BLaER1 (cell line): ENCODE measurements at regions not wholly inside any gene's neighbourhood (a gene's known extent, or its start where the extent isn't known, plus 50 kb on each side); places are given as distances from the start of the nearest gene placed in this dataset.

Experiments
- H3K27ac ChIP-seq: shearing (Covaris generic); formaldehyde crosslinking; 2 replicates; pipeline ENCODE4 v1.8.1; 2022
- H3K27me3 ChIP-seq: shearing (Covaris generic); formaldehyde crosslinking; 2 replicates; pipeline ENCODE4 v1.8.1; 2022
- H3K36me3 ChIP-seq: shearing (Covaris generic); formaldehyde crosslinking; 2 replicates; pipeline ENCODE4 v1.8.1; 2022
- H3K4me1 ChIP-seq: shearing (Covaris generic); formaldehyde crosslinking; 2 replicates; pipeline ENCODE4 v1.8.1; 2022
- H3K4me2 ChIP-seq: shearing (Covaris generic); formaldehyde crosslinking; 2 replicates; pipeline ENCODE4 v1.8.1; 2022
- H3K4me3 ChIP-seq: shearing (Covaris generic); formaldehyde crosslinking; 2 replicates; pipeline ENCODE4 v1.8.1; 2022
- H3K9ac ChIP-seq: shearing (Covaris generic); formaldehyde crosslinking; 2 replicates; pipeline ENCODE4 v1.8.1; 2022
- H3K9me3 ChIP-seq: shearing (Covaris generic); formaldehyde crosslinking; 2 replicates; pipeline ENCODE4 v1.8.1; 2022
- H4K20me1 ChIP-seq: shearing (Covaris generic); formaldehyde crosslinking; 2 replicates; pipeline ENCODE4 v1.8.1; 2022
- Cebpa-rat ChIP-seq: shearing (Covaris generic); IDR thresholded peaks from 2 replicates; pipeline ENCODE4 v1.8.1; 2022

DNA sequence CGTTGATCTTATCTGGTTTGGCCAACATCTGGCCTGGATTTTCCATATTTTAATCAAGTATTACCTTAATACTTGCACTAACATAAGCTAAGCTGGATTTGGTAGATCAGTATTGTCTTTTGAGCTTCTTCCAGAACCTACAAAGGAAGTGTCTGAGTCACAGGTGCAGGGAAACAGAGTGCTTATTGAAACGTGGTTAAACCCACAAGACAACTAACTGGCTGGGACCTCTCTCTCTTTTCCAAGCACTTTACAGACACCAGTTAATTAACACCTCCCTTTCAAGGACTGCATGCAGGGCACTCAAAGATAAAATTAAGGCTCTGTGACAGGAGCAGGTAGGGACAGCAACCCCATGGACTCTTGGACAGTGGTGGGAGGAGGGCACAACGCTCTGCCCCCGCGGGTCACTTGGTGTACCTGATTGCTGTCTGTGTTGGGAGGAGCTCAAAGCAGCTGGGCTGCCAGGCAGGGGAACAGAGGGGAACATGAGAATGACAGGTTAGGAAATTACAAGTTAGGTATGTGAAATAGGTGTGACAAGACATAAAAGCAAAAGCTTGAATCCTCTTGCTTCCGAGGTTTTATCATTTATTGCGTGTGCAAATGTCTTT, 133.7 kb upstream of the MON1B start:
- Histone ChIP-seq H3K4me3 (no peak overlapping the region), H3K27ac (no peak overlapping the region), H3K36me3 (no peaks in the 10 kb centered on the region), H3K27me3 (no peaks in the 10 kb centered on the region), H3K9ac (no peak overlapping the region), H4K20me1 (no peaks in the 10 kb centered on the region), H3K9me3 (peaks cover 7% of the 10 kb centered on the region; the same call in 1 of the 2 replicates), H3K4me1 (peaks cover 19% of the 10 kb centered on the region; the same call in 1 of the 2 replicates), H3K4me2 (no peak overlapping the region)
- TF ChIP-seq Cebpa-rat: no peak

DNA sequence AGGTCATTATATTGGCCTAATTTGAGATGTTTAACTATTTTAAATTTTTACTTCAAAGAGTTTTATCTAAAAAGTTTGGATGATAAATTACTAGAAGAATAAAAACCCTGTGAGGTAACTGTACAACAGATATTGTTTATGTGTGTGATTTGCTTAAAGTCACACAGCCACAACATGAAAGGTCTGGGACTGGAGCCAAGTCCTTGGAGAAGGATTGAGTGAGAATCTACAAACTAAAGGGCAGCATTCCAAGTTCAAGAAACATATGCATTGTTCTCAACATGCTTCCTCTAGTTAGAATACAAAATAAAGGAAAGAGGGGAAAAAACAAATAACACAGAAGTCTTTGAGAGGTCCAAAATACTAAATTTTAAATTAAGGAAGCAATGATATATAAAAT, 131.5 kb upstream of the MON1B start:
- H3K27me3 ChIP-seq: no peaks in the 10 kb centered on the region
- H3K36me3 ChIP-seq: no peaks in the 10 kb centered on the region
- H3K4me3 ChIP-seq: no peak overlapping the region
- peaks cover 25% of the 10 kb centered on the region; the same call in 1 of the 2 replicates for H3K4me1 ChIP-seq
- H3K9me3 ChIP-seq: peaks cover 7% of the 10 kb centered on the region; the same call in 1 of the 2 replicates
- no peaks in the 10 kb centered on the region for H4K20me1 ChIP-seq
- no peak for TF ChIP-seq Cebpa-rat
- no peak overlapping the region for H3K4me2 ChIP-seq
- H3K27ac ChIP-seq: no peak overlapping the region
- H3K9ac ChIP-seq: no peak overlapping the region

DNA sequence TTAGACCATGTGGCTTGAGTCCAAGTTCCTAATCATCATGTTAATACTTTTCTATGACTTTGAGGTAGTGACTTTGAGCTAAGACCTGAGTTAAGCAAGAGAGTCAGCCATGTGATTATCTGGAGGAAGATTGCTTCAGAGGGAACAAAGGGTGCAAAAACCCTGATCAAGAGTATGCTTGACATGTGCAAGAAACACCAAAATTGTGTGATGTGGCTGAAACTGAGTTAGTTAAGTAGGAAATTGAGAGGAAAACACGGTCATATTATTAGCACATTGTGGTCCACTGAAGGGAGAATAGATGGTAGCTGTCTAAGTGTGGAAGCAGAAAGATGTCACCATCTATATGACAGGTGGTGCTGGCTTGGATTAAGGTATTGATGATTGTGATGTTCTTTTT, 130.4 kb upstream of the MON1B start:
- Histone ChIP-seq H3K4me1 (peaks cover 17% of the 10 kb centered on the region; the same call in 1 of the 2 replicates), H3K9me3 (peaks cover 4% of the 10 kb centered on the region; the same call in 1 of the 2 replicates), H3K9ac (no peak overlapping the region), H3K27me3 (no peaks in the 10 kb centered on the region), H3K4me3 (no peak overlapping the region), H3K4me2 (peak overlapping the region; percentile 10), H3K36me3 (no peaks in the 10 kb centered on the region), H3K27ac (no peak overlapping the region), H4K20me1 (no peaks in the 10 kb centered on the region)
- no peak for TF ChIP-seq Cebpa-rat

DNA sequence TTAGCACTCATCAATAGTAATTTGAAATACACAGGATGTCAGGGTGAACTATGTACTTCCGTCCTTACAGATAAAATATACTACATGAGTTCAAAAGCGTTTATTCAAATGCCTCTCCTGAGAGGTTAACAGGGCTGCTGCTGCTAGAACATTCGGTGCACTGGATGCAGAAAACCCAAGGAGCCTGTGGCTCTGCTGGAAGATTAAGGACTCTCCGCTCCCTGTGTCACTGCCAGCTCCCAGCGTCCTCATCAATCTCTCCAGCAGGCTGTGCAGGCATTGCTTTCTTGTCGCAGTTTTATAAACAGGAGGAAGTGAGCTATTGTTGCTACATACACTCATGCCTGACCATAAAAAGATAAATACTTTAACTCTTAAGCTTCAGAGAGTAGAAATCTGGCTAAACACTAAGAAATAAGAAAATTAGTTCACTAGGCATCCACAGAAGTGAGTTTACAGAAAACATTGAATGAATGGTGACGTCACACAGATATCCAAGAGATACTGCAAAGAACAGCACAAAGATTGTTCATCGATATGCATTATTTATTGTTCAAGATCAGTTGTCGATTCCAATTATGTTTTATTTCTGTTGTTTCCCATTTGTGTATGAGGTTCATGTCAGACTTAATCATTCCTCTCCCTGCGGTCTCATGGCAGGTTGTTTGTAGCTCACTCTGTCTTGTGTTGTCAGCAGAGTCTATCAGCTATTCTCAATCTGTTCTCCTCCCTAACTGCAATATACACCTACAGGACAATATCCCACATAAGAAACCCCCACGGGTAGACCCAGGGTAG, 127.9 kb upstream of the MON1B start:
- Histone ChIP-seq H3K4me3 (no peak overlapping the region), H3K9ac (no peak overlapping the region), H3K36me3 (no peaks in the 10 kb centered on the region), H3K4me1 (peaks cover 38% of the 10 kb centered on the region), H3K4me2 (no peak overlapping the region), H3K27ac (no peak overlapping the region), H3K9me3 (no peaks in the 10 kb centered on the region), H3K27me3 (no peaks in the 10 kb centered on the region), H4K20me1 (no peaks in the 10 kb centered on the region)
- no peak for TF ChIP-seq Cebpa-rat

DNA sequence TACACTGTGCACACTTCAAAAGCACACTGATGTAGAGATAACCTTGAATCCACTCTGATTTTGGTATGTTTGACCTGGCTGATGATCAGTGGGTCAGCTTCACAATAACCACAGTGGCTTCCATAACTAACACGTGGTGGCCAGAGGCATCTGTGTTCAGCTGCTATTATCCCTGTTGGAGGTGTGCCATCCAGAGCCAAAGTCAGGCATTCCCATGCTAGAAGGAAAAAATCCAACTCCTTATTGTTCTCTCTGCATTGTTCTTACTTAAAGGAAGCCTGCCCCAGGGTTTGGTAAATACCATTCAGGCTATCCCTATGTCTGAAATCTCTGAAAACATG, 127.3 kb upstream of the MON1B start:
- no peak overlapping the region for H3K4me3 ChIP-seq
- no peaks in the 10 kb centered on the region for H3K27me3 ChIP-seq
- no peak overlapping the region for H3K4me2 ChIP-seq
- H3K4me1 ChIP-seq: peaks cover 44% of the 10 kb centered on the region
- H3K36me3 ChIP-seq: no peaks in the 10 kb centered on the region
- H3K27ac ChIP-seq: no peak overlapping the region
- no peak for TF ChIP-seq Cebpa-rat
- no peak overlapping the region for H3K9ac ChIP-seq
- H4K20me1 ChIP-seq: no peaks in the 10 kb centered on the region
- no peaks in the 10 kb centered on the region for H3K9me3 ChIP-seq

DNA sequence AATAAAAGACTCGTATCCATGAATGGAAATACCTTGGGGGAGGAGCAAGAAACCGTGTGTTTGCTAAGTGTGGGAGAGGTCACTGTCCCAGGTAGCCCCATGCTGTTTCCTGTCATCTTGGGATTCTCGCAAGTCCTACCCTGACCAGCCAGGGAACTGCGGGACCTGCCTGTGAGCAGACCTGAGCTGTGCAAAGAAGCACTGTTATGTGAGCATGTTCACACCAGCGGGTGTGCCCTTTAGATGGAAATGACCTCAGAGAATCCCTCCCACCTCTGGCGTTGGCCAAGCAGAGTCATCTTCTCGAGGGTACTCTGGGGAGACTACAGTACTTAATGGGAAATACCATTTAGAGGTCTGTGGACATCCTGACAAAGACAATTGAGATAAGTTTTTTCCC, 127.0 kb upstream of the MON1B start:
- Histone ChIP-seq H3K4me2 (no peak overlapping the region), H3K4me3 (no peak overlapping the region), H3K36me3 (no peaks in the 10 kb centered on the region), H3K9me3 (no peaks in the 10 kb centered on the region), H3K9ac (no peak overlapping the region), H3K4me1 (peaks cover 44% of the 10 kb centered on the region), H3K27me3 (no peaks in the 10 kb centered on the region), H4K20me1 (no peaks in the 10 kb centered on the region), H3K27ac (no peak overlapping the region)
- no peak for TF ChIP-seq Cebpa-rat

DNA sequence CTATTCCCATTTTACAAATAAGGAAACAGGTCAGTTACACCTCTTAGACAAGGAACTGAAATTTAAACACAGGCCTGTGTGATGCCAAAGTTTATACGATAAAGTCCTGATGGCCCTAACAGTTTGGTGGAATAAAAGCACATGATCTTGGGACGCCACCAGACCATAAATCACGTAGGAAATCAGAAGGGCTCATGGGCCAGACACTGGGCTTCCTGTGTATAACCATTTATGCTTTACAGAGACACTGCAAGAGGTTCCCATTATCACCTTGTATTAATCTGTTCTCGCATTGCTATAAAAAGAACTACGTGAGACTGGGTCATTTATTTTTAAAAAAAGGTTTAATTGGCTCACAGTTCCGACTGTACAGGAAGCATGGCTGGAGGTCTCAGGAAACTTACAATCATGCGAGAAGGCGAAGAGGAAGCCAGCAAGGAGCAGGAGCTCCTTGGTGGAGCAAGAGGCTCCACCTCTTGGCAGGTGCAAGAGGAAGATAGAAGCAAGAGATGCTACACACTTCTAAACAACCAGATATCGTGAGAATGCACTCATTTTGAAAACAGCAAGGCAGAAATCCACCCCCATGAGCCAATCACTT, 124.0 kb upstream of the MON1B start:
- peak overlapping the region; percentile 33 for H3K4me2 ChIP-seq

DNA sequence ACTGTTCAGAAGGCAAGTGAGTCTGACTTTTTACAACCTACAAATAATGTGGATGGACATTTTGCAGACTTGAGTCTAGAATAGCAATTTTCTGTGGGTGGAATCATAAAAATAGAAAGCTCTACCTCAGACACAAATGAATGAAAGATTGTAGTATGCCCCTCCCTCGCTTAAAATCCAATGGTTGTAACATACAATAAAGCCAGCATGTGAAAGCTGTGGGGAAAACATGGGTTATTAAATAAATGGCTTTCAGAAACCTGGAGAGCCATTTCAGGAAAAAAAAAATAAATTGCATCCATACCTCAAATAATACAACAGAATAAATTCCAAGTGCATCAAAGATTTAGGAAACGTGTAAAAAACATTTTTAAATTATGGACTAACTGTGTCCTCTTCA, 123.1 kb upstream of the MON1B start:
- Histone ChIP-seq H3K36me3 (no peaks in the 10 kb centered on the region), H3K27ac (no peak overlapping the region), H3K4me3 (no peak overlapping the region), H3K9me3 (no peaks in the 10 kb centered on the region), H3K4me1 (peaks cover 30% of the 10 kb centered on the region), H3K4me2 (peak overlapping the region; percentile 30), H4K20me1 (no peaks in the 10 kb centered on the region), H3K27me3 (no peaks in the 10 kb centered on the region), H3K9ac (no peak overlapping the region)
- TF ChIP-seq Cebpa-rat: no peak

More for the DNA sequence above, 124.0 kb upstream of the MON1B start:
- Histone ChIP-seq H3K9me3 (no peaks in the 10 kb centered on the region), H3K9ac (no peak overlapping the region), H3K4me3 (no peak overlapping the region), H4K20me1 (no peaks in the 10 kb centered on the region), H3K4me1 (peaks cover 34% of the 10 kb centered on the region), H3K27ac (no peak overlapping the region), H3K27me3 (no peaks in the 10 kb centered on the region), H3K36me3 (no peaks in the 10 kb centered on the region)
- TF ChIP-seq Cebpa-rat: no peak

DNA sequence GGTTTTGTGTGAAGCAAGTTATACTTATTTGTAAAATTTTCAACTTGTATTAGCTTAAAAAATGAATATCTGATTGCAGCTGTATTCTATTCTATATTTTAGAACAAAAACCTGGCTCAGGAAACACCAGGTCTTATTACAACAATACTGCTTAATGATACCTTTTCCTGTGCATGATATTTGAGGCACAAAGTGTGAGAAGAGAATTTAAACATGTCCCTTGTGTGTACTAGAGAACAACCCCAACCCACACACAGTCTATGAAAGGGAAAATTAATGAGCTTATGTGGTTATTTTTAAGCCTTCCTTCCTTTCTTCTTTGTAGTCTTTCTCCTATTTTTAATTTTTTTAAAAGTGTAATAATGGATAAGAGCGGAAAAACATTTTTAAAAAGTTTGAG, 122.6 kb upstream of the MON1B start:
- Histone ChIP-seq H3K27ac (no peak overlapping the region), H3K27me3 (no peaks in the 10 kb centered on the region), H3K4me3 (no peak overlapping the region), H3K4me1 (peaks cover 27% of the 10 kb centered on the region), H4K20me1 (no peaks in the 10 kb centered on the region), H3K4me2 (peak overlapping the region; percentile 30), H3K36me3 (no peaks in the 10 kb centered on the region), H3K9ac (no peak overlapping the region), H3K9me3 (no peaks in the 10 kb centered on the region)
- TF ChIP-seq Cebpa-rat: no peak

DNA sequence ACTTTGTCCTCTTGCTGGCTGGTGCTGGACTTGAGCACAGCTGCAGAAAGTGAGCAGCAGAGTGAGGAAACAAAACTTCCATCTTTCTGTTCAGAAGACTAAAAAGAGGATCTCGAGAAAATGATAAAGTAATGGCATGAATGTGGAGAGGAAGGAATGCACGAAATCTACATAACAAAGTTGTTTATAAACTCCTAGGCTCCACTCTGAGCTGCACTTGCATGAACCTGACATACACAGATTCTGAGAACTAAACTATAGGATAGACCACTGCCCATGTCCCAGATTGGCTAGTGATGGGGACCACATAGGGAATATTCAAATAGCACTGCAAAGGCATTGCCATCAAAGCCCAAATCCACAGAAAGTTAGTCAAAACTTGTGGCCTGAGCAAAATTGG, 121.1 kb upstream of the MON1B start:
- Histone ChIP-seq H3K9me3 (no peaks in the 10 kb centered on the region), H3K27ac (no peak overlapping the region), H3K27me3 (no peaks in the 10 kb centered on the region), H3K4me1 (peaks cover 27% of the 10 kb centered on the region), H3K4me3 (no peak overlapping the region), H3K4me2 (no peak overlapping the region), H3K36me3 (no peaks in the 10 kb centered on the region), H4K20me1 (no peaks in the 10 kb centered on the region), H3K9ac (no peak overlapping the region)
- TF ChIP-seq Cebpa-rat: no peak
